ENCODE measurements at regions not wholly inside any gene's neighbourhood (a gene's known extent, or its start where the extent isn't known, plus 50 kb on each side); places are given as distances from the start of the nearest gene placed in this dataset.
A peak's percentile ranks its signal among the peaks of the same experiment; 100 is the strongest.
"Not testable (repeated sequence)": the region's sequence is repeated elsewhere in the genome, so short reads cannot be mapped to it uniquely, and the experiment has no call there.

DNA sequence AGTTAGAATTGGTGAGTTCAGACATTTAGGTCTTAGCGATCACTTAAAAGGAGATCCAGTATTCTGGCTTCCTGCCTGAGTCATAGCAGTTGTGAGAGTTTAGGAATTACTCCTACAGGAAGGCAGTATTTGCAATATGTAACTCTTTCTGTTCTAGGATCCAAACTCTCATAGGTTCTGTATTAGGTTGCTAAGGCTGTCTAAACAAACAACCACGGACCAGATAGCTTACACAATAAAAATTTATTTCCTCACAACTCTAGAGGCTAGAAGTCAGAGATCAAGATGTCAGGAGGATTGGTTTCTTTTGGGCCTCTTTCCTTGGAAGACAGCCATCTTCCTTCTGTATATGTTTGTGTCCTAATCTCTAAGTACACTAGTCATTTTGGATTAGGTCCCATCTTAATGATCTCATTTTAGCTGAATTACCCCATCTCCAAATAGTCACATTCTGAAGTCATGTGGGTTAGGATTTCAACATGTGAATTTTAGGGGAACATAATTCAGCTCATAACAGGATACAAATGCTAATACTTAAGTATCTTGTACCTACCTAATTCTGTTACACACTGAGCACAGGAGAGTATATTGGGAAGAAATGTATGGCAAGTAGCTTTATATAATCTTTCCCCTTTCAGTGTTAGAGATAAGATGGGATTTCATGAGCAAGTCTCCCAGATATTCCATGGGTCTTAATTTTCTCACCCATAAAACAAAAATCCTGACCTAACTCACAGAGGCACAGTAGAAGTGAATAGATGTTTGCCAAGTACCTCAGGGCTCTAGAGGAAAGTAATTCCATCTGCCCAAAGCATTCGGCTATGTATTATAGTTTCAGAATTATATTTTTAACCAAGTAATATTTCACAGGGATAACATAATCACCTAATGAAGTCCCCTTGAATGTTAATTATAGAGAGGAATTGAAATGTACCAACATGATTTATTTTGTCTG lies 144.4 kb downstream of the PTBP2 start:
- no peak overlapping the region for H3K4me3 ChIP-seq
- peak overlapping the region in 6 of 21 experiments; percentile 8 to 69 (median 56) for H3K27ac ChIP-seq

DNA sequence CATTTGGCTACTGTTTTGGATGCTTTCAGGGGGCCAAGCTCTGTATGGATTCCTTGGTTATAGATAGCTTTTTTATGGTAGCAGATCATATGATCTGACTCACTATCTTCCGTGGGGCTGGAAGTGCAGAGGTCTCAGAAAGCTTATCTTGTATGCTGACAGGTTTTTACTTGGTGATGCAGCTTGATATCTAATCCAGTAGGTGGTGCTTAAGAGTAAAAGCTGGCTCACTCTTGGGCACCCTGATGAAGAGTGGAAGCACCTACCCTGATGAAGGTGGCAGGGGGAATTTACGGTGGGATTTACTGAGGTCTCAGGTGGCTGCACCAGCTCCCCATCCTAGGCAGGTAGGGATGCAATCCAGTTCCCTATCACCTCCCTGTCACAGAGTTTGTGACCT lies 151.2 kb downstream of the PTBP2 start:
- H3K27ac ChIP-seq = no peak overlapping the region
- H3K4me3 ChIP-seq = no peak overlapping the region

DNA sequence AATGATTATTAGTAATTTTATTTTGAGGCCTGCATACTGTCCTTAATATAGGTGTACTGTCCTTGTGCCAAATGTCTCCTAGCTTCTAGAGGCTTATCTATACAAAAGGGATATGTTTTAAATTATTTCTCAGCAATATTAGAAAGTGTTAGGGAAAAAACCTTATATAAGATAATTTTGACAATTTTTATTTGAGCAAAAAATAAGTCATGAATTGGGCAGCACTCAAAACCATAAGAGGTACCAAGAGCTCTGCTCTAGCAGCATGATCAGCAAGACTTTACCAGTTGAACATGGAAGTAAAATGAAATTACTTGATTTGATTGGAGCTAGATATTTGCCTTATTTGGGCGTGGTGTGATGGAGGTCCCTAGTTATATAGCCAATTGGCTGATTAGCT lies 157.1 kb downstream of the PTBP2 start:
- no peak overlapping the region for H3K4me3 ChIP-seq
- H3K27ac ChIP-seq = no peak overlapping the region

DNA sequence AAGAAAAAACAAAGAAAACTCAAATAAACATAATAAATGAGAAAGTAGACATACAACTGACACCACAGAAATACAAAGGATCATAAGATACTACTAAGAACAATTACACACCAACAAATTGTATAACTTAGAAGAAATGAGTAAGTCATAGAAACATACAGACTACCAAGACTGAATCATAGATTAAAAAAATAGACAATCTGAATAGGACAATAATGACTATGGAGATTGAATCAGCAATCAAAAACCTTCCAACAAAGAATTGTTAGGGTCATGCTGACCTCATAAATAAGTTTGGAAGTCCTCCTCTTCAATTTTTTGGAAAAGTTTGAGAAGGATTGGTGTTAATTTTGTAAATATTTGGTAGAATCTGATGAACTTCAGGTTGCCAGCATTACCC lies 159.0 kb downstream of the PTBP2 start:
- Histone ChIP-seq H3K4me3 (no peak overlapping the region), H3K27ac (no peak overlapping the region)

DNA sequence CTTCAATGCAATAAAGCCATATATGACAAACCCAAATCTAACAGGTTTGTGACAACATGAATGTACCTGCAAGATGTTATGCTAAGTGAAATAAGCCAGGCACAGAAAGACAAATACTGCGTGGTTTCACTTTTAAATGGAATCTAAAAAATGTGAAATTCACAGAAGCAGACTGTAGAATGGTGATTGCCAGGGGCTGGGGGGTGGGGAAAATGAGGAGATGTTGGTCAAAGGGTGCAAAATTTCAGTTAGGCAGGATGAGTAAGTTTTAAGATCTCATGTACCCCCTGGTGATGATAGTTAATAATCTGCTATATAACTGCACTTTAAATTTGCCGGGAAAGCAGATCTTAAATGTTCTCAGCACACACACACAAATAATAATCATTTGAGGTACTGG lies 160.5 kb downstream of the PTBP2 start:
- no peak overlapping the region for H3K27ac ChIP-seq
- H3K4me3 ChIP-seq = no peak overlapping the region

DNA sequence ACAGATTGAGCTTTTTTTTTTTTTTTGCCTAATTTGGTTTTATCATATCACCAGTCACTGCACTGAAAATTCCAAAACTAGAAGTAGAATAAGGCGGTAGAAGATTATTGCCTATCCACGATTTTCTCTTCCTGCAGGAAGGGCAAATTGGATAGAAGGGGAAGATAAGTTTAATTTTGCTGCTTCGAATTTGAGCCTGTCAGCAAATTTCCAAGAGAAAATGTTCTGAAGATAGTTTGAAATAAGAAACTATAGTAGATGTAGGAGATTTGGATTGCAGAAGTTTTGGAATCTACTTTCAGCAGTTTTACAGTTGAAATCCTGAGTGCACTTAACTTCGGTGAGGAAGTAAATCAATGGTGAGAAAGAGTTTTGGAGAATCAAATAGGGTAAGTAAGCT lies 164.9 kb downstream of the PTBP2 start:
- Histone ChIP-seq H3K4me3 (no peak overlapping the region), H3K27ac (no peak overlapping the region)

DNA sequence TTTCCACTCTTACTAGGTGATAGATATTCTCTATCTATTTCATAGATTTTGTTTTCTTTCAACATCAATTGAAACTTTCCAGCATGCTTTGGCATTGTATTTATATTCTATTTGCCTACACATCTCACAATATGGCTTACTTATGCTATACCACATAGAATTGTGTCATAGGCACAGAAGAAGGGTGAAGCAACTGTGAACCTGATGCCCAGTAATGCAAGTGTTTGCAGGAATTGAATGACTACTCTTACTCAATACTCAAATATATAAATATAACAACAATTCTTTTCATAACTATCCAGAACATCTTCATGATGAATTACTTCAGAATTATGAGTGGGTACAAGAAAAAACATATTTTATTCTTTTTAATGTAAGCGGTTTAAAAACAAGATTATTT lies 165.9 kb downstream of the PTBP2 start:
- H3K27ac ChIP-seq = no peak overlapping the region

DNA sequence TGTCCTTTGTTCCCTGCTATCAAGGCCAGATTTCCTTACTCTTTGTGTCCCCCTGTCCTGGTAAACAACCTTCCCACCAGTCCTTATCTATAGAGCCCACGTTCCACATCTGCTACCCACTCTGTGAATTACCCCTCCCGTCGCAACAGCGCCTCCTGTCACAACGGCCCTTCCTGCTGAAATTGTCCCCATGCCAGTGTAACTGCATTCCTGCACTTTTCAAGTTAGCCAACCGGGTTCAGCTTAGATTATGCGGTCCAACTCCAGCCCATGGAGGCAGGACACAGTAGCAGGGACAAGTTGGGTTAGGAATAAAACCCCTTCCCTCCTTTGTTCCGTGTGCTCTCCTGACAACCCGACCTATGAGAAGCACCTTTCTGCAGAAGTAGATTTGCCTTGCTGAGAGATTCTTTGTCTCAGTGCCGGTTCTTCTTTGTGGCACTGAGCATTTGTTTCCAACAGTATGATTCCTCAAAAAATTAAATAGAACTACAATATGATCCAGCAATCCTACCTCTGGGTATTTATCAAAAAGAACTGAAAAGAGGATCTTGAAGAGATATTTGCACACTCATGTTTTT lies 180.3 kb downstream of the PTBP2 start:
- Histone ChIP-seq H3K4me3 (no peak overlapping the region), H3K27ac (no peak overlapping the region)

More for the DNA sequence above, 165.9 kb downstream of the PTBP2 start:
- H3K4me3 ChIP-seq = no peak overlapping the region

DNA sequence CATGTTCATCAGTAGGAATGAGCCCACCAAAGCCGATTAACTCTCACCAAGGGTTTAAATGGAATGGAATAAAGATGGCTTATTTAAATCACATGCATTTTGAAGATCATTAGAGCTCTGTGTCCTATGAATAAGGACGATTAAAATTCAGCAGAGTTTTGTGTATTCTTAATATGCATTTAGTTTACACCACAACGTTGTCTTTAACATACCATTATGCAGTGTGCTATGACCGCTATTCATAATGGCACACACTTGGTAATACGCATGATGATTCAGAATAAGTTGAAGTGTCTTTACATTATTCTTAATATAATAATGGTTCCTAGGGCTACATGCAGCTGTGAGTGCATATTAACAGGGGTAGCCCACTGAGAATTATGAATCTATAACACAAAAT lies 190.7 kb downstream of the PTBP2 start:
- H3K27ac ChIP-seq = no peak overlapping the region
- no peak overlapping the region for H3K4me3 ChIP-seq

DNA sequence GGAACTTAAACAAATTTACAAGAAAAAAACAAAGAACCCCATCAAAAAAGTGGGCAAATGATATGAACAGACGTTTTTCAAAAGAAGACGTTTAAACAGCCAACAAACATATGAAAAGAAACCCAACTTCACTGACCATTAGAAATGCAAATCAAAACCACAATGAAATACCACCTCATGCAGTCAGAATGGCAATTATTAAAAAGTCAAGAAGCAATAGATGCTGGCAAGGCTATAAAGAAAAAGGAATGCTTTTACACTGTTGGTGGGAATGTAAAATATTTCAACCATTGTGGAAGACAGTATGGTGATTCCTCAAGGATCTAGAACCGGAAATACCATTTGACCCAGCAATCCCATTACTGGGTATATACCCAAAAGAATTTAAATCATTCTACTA lies 194.1 kb downstream of the PTBP2 start:
- H3K4me3 ChIP-seq, H3K27ac ChIP-seq: not testable (repeated sequence)

DNA sequence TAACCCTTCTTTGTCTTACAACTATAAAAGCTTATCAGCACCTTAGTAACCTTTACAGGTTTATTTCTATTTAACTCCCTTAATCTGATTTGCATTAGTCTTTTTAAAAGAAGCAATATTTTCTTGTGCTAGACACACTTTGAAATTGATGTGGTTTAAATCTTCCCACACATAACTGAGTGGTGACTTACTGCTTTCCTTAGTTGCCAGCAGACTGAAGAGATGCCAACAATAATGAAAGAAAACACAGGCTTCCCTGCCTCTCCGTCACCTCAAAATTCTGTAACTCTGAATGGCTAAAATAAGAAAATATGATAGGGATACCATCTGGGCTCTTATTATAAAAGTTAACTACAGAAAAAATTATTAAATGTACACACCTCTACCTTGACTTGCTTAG lies 196.8 kb downstream of the PTBP2 start:
- H3K27ac ChIP-seq = no peak overlapping the region
- no peak overlapping the region for H3K4me3 ChIP-seq

DNA sequence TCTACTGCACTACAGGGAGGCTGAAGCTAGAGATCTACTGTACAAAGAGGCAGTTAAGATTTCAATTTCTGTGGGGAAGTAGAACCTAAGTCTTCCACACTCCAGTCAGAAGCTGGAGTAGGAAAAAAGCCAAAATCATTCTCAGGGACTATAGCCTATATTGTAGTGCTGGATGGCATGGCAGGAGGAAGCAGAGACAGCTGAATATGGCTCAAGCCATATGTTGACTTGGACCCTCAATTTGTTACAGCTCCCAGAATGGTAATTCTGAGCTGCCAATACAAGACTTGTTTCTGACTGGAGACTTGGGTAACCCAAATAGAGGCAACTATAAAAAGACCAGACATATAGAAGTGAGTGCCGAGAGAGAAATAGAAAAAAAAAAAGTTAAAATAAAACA lies 200.6 kb downstream of the PTBP2 start:
- H3K27ac ChIP-seq = no peak overlapping the region

DNA sequence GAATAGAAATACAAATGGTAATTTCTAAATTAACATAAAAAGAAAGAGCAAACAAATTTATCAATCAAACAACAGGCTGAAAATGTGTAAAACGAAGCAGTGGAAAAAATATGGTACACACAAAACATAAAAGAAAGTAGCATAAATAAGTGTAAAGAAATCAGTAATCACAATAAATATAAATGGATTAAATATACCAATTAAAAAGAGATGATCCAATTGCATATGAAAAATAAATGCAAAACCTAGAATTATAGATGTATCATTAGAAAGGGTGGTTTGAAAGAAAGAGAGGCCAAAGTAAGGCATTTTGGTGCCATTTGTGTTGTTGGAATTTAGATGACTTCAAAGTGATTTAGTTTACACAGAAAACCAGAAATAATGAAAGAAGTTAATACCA lies 202.2 kb downstream of the PTBP2 start:
- H3K4me3 ChIP-seq = no peak overlapping the region
- H3K27ac ChIP-seq = no peak overlapping the region

More for the DNA sequence above, 200.6 kb downstream of the PTBP2 start:
- H3K4me3 ChIP-seq = no peak overlapping the region

DNA sequence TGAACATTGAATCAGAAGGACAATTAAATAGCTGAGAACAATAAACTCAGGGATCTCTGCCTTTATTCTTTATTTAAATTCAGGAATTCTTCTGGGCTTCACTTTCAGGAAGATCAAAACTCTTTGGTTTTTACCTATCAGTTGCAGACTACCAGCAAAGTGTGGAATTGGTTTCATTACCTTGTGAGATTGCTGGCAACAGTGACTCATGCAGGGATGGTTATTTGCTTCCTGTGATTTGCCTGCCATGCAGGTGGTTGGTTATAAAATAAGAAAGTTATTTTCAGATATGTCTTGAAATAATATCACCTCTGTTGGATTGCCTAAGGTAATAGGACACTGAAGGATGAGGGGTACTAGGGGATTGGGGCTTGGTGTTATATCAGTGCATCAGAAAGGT lies 204.6 kb downstream of the PTBP2 start:
- Histone ChIP-seq H3K4me3 (no peak overlapping the region), H3K27ac (no peak overlapping the region)

DNA sequence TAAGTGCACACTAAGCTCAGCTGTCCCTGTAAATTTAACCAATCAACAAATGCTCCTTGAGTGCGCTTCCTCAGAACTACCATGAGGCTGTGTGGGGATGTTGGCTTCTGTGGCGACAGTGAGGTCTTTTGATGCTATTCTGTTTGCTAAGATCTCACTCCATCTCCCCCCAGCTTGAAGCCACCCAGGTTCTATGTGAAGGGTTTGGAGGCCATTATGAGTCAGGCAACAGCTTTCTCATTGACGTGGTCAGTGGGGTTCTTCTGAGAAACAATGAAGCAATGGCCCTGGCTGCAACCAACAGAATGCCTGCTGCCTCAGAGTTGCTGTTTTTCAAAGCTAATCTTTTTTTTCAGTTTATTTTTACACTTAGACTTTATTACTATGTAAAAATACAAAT lies 205.5 kb downstream of the PTBP2 start:
- Histone ChIP-seq H3K27ac (no peak overlapping the region), H3K4me3 (no peak overlapping the region)

DNA sequence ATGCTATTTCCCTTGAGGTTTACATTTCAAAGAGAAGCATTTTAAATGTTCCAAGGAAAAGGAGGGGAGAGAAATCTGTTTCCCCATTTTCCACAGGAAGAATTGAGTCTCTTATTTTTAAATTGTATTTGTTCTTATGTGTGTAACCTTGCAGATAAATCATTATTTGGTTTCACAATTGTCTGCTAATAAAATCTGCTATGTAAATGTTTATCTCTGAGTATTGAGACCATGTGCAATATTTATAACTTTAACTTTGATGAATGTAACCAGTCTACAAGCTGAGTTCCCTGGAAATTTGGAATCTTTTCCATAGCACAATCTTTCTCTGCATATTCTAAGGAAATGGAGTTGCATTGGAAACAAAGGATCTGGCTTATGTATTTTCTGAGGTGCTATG lies 209.6 kb downstream of the PTBP2 start:
- Histone ChIP-seq H3K4me3 (no peak overlapping the region), H3K27ac (no peak overlapping the region)

DNA sequence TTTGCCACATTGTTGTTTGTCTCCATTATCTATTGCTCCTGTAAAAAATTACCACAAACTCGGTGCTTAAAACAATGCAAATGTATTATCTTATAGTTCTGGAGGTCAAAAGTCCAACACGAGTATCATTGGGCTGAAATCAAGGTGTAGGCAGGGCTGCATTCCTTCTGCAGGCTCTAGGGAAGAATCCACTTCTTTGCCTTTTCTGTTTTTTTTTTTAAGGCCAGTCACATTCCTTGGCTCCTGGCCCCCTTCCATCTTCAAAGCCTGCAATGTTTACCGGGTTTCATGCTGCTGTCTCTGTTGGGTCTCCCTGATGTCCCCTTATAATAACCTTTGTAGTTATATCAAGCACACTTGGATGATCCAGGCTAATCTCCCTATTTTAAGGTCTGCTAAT lies 212.7 kb downstream of the PTBP2 start:
- no peak overlapping the region for H3K27ac ChIP-seq
- no peak overlapping the region for H3K4me3 ChIP-seq

DNA sequence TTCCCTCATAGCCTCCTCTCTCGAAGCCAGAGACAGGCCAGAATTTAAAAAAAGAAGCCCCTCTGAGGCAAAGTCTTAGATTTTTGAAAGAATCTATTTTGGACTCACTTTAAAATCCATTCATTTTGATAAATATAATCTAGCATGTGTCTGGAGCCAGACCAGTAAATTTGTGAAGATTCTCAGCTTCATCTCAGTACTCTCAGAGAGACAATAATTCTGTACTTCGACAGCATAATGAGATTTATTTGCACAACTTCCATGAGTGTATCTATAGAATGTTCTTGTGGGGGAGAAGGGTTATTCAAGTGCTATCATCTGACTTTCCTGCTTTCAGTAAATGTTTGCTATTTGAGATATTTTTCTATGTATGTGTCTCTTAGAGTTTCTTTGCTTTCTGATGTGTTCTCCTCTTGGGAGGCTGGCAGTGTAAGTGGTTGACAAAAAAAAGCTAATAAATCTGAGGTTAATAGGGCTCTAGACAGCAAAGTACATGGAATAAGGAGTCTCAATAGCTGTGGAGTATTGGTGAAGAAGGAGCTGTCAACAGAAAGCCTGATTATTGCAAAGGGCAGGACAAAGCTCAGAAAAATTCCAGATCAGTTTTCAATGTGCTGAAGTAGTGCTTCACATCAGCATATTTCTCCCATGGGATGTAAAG lies 223.0 kb downstream of the PTBP2 start:
- Histone ChIP-seq H3K4me3 (no peak overlapping the region), H3K27ac (no peak overlapping the region)

DNA sequence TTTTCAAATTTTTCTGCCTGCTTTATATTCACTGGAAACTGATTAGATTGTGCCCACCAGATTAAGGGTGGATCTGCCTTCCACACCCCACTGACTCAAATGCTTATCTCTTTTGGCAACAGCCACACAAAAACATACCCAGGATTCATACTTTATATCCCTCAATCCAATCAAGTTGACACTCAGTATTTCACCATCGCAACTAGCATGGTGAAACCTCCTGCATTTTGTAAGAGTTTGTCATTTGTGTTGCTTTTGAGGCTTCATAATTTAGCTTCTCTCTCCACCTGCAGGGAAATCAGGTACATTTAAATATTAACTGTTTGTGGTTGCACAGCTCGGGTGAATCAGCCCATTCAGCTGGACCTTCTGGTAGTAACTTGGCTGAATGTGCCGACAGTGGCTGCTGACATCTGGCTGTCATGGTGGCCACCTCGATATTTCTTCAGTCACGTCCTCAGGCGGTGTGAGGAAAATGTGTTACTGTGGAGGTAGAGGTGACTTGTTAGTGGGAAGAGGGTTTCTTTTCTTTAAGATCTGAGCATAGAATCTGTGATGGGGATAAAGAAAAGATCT lies 224.0 kb downstream of the PTBP2 start:
- no peak overlapping the region for H3K27ac ChIP-seq
- no peak overlapping the region for H3K4me3 ChIP-seq

DNA sequence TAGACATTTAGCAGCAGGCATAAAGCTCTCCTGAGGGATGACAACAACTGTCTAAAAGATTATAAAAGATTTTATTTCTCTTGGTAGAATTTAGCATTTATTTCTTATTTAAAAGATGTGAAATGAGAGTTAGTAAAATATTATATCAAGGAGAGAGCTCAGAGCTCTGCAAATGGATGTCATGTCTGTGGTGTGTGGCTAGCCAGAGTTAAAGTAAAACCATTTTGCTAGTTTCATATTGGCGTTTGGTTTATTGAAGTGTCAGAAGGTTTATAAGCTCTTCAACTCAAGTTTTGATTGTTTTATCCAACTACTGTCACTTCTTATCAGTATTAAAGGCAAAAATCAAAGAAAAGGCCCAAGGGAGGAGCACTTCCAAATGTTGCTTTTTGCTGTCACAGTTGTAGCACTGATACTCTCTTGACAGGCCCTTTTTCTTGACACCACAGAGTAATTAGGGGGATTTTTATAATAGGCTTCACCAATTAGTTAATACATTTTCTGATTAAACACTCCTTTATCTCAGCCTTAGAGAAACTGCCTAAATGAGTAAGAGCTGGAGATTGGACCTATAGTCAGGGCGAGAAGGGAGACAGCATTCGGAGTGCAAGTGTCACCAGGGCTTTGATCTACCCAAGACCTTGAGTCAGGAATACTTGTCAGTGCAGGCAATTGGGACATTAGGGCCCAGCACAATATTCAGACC lies 233.9 kb downstream of the PTBP2 start:
- H3K4me3 ChIP-seq = no peak overlapping the region
- H3K27ac ChIP-seq = no peak overlapping the region
